HEK293 (cell line): ENCODE measurements at regions not wholly inside any gene's neighbourhood (a gene's known extent, or its start where the extent isn't known, plus 50 kb on each side); places are given as distances from the start of the nearest gene placed in this dataset.

Source experiments
- ZBTB17 ChIP-seq: fragments of 450-650 bp; formaldehyde crosslinking; IDR thresholded peaks from 2 replicates; pipeline ENCODE4 v1.5.1; 2016; ENCODE audit warnings: missing biosample characterization, missing genetic modification characterization
- ZNF121 ChIP-seq: fragments of 450-650 bp; formaldehyde crosslinking; IDR thresholded peaks from 2 replicates; pipeline ENCODE4 v1.5.1; 2016; ENCODE audit warnings: missing biosample characterization, missing genetic modification characterization
- ZNF146 ChIP-seq: fragments of 450-650 bp; formaldehyde crosslinking; IDR thresholded peaks from 2 replicates; pipeline ENCODE4 v1.5.1; 2016; ENCODE audit warnings: missing biosample characterization, missing genetic modification characterization
- ZNF184 ChIP-seq: fragments of 450-650 bp; IDR thresholded peaks from 2 replicates; pipeline ENCODE4 v1.5.1; 2018; ENCODE audit warnings: missing biosample characterization, mild to moderate bottlenecking, missing genetic modification characterization
- ZNF311 ChIP-seq: fragments of 450-650 bp; formaldehyde crosslinking; IDR thresholded peaks from 2 replicates; pipeline ENCODE4 v1.5.1; 2017; ENCODE audit warnings: missing biosample characterization, missing genetic modification characterization, borderline replicate concordance
- TF ChIP-seq, protein P1 (sequence below): fragments of 450-650 bp; formaldehyde crosslinking; IDR thresholded peaks from 2 replicates; pipeline ENCODE4 v1.5.1; 2016; ENCODE audit warnings: missing biosample characterization, missing genetic modification characterization, borderline replicate concordance
- TF ChIP-seq, protein P2 (sequence below): fragments of 450-650 bp; formaldehyde crosslinking; IDR thresholded peaks from 2 replicates; pipeline ENCODE4 v1.5.1; 2016; ENCODE audit warnings: missing biosample characterization, missing genetic modification characterization
- TF ChIP-seq, protein P3 (sequence below): fragments of 450-650 bp; formaldehyde crosslinking; IDR thresholded peaks from 2 replicates; pipeline ENCODE4 v1.5.1; 2016; ENCODE audit warnings: missing biosample characterization, missing genetic modification characterization
- TF ChIP-seq, protein P4 (sequence below): fragments of 450-650 bp; formaldehyde crosslinking; IDR thresholded peaks from 2 replicates; pipeline ENCODE4 v1.5.1; 2016; ENCODE audit warnings: missing biosample characterization, missing genetic modification characterization
- TF ChIP-seq, protein P5 (sequence below): fragments of 450-650 bp; formaldehyde crosslinking; IDR thresholded peaks from 2 replicates; pipeline ENCODE4 v1.5.1; 2016; ENCODE audit warnings: missing biosample characterization, missing genetic modification characterization

DNA sequence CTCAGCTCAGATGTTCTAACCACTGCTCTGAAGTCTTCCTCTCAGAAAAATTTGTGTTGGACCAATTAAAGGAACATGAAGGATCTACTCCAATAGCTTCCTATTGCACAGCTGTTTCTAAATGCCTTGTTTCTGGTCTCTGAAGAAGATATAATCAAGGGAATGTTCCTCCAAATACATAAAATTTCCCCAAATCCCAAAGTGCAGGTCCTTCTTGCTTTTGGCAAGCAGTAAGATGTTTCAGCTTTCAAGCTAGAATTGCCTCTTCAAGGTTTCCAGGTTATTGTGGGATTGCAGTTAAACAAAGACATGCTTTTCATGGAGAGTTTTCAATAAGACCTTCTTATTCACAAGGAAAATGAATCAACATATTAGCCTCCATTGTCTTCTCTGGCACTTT, 574.5 kb upstream of the SLIT2 start:
- TF ChIP-seq, protein P1, sequence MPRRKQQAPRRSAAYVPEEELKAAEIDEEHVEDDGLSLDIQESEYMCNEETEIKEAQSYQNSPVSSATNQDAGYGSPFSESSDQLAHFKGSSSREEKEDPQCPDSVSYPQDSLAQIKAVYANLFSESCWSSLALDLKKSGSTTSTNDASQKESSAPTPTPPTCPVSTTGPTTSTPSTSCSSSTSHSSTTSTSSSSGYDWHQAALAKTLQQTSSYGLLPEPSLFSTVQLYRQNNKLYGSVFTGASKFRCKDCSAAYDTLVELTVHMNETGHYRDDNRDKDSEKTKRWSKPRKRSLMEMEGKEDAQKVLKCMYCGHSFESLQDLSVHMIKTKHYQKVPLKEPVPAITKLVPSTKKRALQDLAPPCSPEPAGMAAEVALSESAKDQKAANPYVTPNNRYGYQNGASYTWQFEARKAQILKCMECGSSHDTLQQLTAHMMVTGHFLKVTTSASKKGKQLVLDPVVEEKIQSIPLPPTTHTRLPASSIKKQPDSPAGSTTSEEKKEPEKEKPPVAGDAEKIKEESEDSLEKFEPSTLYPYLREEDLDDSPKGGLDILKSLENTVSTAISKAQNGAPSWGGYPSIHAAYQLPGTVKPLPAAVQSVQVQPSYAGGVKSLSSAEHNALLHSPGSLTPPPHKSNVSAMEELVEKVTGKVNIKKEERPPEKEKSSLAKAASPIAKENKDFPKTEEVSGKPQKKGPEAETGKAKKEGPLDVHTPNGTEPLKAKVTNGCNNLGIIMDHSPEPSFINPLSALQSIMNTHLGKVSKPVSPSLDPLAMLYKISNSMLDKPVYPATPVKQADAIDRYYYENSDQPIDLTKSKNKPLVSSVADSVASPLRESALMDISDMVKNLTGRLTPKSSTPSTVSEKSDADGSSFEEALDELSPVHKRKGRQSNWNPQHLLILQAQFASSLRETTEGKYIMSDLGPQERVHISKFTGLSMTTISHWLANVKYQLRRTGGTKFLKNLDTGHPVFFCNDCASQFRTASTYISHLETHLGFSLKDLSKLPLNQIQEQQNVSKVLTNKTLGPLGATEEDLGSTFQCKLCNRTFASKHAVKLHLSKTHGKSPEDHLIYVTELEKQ (tag by site-specific recombination) = no peak
- TF ChIP-seq, protein P2, sequence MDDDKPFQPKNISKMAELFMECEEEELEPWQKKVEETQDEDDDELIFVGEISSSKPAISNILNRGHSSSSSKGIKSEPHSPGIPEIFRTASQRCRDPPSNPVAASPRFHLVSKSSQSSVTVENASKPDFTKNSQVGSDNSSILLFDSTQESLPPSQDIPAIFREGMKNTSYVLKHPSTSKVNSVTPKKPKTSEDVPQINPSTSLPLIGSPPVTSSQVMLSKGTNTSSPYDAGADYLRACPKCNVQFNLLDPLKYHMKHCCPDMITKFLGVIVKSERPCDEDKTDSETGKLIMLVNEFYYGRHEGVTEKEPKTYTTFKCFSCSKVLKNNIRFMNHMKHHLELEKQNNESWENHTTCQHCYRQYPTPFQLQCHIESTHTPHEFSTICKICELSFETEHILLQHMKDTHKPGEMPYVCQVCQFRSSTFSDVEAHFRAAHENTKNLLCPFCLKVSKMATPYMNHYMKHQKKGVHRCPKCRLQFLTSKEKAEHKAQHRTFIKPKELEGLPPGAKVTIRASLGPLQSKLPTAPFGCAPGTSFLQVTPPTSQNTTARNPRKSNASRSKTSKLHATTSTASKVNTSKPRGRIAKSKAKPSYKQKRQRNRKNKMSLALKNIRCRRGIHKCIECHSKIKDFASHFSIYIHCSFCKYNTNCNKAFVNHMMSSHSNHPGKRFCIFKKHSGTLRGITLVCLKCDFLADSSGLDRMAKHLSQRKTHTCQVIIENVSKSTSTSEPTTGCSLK (tag by site-specific recombination) = no peak
- TF ChIP-seq, protein P3, sequence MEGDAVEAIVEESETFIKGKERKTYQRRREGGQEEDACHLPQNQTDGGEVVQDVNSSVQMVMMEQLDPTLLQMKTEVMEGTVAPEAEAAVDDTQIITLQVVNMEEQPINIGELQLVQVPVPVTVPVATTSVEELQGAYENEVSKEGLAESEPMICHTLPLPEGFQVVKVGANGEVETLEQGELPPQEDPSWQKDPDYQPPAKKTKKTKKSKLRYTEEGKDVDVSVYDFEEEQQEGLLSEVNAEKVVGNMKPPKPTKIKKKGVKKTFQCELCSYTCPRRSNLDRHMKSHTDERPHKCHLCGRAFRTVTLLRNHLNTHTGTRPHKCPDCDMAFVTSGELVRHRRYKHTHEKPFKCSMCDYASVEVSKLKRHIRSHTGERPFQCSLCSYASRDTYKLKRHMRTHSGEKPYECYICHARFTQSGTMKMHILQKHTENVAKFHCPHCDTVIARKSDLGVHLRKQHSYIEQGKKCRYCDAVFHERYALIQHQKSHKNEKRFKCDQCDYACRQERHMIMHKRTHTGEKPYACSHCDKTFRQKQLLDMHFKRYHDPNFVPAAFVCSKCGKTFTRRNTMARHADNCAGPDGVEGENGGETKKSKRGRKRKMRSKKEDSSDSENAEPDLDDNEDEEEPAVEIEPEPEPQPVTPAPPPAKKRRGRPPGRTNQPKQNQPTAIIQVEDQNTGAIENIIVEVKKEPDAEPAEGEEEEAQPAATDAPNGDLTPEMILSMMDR = no peak
- TF ChIP-seq, protein P4, sequence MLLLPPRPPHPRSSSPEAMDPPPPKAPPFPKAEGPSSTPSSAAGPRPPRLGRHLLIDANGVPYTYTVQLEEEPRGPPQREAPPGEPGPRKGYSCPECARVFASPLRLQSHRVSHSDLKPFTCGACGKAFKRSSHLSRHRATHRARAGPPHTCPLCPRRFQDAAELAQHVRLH (tag by site-specific recombination) = no peak
- TF ChIP-seq ZNF146 (tag by site-specific recombination) (no peak), ZNF184 (tag by site-specific recombination) (no peak), ZNF121 (no peak), ZBTB17 (tag by site-specific recombination) (no peak), ZNF311 (tag by site-specific recombination) (no peak)
- TF ChIP-seq, protein P5, sequence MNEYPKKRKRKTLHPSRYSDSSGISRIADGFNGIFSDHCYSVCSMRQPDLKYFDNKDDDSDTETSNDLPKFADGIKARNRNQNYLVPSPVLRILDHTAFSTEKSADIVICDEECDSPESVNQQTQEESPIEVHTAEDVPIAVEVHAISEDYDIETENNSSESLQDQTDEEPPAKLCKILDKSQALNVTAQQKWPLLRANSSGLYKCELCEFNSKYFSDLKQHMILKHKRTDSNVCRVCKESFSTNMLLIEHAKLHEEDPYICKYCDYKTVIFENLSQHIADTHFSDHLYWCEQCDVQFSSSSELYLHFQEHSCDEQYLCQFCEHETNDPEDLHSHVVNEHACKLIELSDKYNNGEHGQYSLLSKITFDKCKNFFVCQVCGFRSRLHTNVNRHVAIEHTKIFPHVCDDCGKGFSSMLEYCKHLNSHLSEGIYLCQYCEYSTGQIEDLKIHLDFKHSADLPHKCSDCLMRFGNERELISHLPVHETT (tag by site-specific recombination) = no peak
